Osteocyte (in vitro differentiated cells): ENCODE measurements at regions not wholly inside any gene's neighbourhood (a gene's known extent, or its start where the extent isn't known, plus 50 kb on each side); places are given as distances from the start of the nearest gene placed in this dataset.

ENCODE experiments used
- DNase-seq: peaks from one replicate; pipeline ENCODE4 v3.0.0; 2021; ENCODE audit warnings: mixed read lengths; ENCODE audit not compliant: unreplicated experiment; ENCODE audit errors: extremely low spot score
- H3K27ac Mint-ChIP-seq: one replicate; pipeline ENCODE4 v1.8.0; 2021; ENCODE audit warnings: mild to moderate bottlenecking, mixed read lengths; ENCODE audit not compliant: unreplicated experiment
- H3K27me3 Mint-ChIP-seq: one replicate; pipeline ENCODE4 v1.8.0; 2021; ENCODE audit warnings: mixed read lengths; ENCODE audit not compliant: unreplicated experiment
- H3K36me3 Mint-ChIP-seq: one replicate; pipeline ENCODE4 v1.8.0; 2021; ENCODE audit warnings: mixed read lengths; ENCODE audit not compliant: unreplicated experiment
- H3K4me1 Mint-ChIP-seq: one replicate; pipeline ENCODE4 v1.8.0; 2021; ENCODE audit warnings: mixed read lengths; ENCODE audit not compliant: unreplicated experiment
- H3K4me3 Mint-ChIP-seq: one replicate; pipeline ENCODE4 v1.8.0; 2021; ENCODE audit warnings: mild to moderate bottlenecking, moderate library complexity, mixed read lengths; ENCODE audit not compliant: unreplicated experiment
- H3K9me3 Mint-ChIP-seq: one replicate; pipeline ENCODE4 v1.8.0; 2021; ENCODE audit warnings: mixed read lengths; ENCODE audit not compliant: unreplicated experiment
- TF ChIP-seq, protein P1 (sequence below): fragments of 200-600 bp; sonication (generic); IDR thresholded peaks from 2 replicates; pipeline ENCODE4 v1.5.0; 2021; ENCODE audit warnings: antibody characterized with exemption, mild to moderate bottlenecking, moderate library complexity

DNA sequence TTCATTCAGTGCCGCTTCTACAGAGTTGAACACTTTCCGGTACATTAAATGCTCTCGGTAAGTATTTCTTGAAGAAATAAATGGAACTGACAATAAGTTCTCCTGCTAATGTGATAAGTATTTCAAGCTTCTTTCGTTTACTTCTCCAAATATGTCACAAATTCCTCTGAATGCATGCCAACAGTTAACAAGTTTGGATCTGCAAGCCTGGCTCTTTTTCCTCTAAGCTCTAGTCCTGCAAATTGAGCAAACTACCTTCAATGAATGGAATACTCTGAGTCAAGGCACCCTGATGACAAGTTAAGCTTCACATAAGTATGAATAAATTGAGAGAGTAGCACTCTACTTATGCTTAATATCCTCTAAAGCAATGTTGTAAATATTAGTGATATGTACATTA, 403.6 kb downstream of the PDGFC start:
- TF ChIP-seq, protein P1, sequence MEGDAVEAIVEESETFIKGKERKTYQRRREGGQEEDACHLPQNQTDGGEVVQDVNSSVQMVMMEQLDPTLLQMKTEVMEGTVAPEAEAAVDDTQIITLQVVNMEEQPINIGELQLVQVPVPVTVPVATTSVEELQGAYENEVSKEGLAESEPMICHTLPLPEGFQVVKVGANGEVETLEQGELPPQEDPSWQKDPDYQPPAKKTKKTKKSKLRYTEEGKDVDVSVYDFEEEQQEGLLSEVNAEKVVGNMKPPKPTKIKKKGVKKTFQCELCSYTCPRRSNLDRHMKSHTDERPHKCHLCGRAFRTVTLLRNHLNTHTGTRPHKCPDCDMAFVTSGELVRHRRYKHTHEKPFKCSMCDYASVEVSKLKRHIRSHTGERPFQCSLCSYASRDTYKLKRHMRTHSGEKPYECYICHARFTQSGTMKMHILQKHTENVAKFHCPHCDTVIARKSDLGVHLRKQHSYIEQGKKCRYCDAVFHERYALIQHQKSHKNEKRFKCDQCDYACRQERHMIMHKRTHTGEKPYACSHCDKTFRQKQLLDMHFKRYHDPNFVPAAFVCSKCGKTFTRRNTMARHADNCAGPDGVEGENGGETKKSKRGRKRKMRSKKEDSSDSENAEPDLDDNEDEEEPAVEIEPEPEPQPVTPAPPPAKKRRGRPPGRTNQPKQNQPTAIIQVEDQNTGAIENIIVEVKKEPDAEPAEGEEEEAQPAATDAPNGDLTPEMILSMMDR, result no peak
- DNase-seq, result no peak
- Mint-ChIP-seq H3K4me1 (peaks cover 2% of the 10 kb centered on the region), H3K36me3 (no peaks in the 10 kb centered on the region), H3K27me3 (no peaks in the 10 kb centered on the region), H3K9me3 (no peaks in the 10 kb centered on the region), H3K4me3 (no peak overlapping the region), H3K27ac (no peak overlapping the region)

GRCh38 chr4:156560701-156561100, 410.9 kb downstream of the PDGFC start:
- Mint-ChIP-seq H3K36me3 (peaks cover 3% of the 10 kb centered on the region), H3K27me3 (no peaks in the 10 kb centered on the region), H3K9me3 (peaks cover 16% of the 10 kb centered on the region), H3K4me1 (peaks cover 8% of the 10 kb centered on the region), H3K27ac (no peak overlapping the region), H3K4me3 (no peak overlapping the region)
- TF ChIP-seq, protein P1, result no peak
- no peak for DNase-seq

DNA sequence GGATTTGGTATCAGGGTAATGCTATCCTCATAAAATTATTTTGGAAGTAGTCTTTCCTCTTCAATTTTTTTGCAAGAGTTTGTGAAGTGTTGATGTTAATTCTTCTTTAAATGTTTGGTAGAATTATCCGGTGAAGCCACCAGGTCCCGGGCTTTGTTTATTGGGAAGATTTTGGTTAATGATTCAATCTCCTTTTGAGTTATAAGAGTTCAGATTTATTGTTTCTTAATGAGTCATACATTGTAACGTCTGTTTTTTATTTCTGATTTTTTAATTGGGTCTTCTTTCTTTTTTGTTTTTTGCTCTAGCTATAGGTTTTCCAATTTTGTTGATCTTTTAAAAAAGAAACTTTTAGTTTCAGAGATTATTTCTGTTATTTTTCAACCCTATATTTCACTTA, 412.3 kb downstream of the PDGFC start:
- TF ChIP-seq, protein P1, result no peak
- Mint-ChIP-seq H3K27me3 (no peaks in the 10 kb centered on the region), H3K9me3 (peaks cover 19% of the 10 kb centered on the region), H3K4me1 (peaks cover 8% of the 10 kb centered on the region), H3K36me3 (peaks cover 3% of the 10 kb centered on the region), H3K27ac (no peak overlapping the region), H3K4me3 (no peak overlapping the region)
- DNase-seq, result no peak

GRCh38 chr4:156558373-156559025, 413.1 kb downstream of the PDGFC start:
- H3K27ac Mint-ChIP-seq, result no peak overlapping the region
- H3K27me3 Mint-ChIP-seq, result no peaks in the 10 kb centered on the region
- TF ChIP-seq, protein P1, result no peak
- no peak for DNase-seq
- no peak overlapping the region for H3K4me3 Mint-ChIP-seq
- H3K36me3 Mint-ChIP-seq, result peaks cover 3% of the 10 kb centered on the region
- peaks cover 8% of the 10 kb centered on the region for H3K4me1 Mint-ChIP-seq
- H3K9me3 Mint-ChIP-seq, result peaks cover 19% of the 10 kb centered on the region

- TF ChIP-seq, protein P1, result no peak
- Mint-ChIP-seq H3K9me3 (peaks cover 19% of the 10 kb centered on the region), H3K36me3 (peaks cover 3% of the 10 kb centered on the region), H3K27me3 (no peaks in the 10 kb centered on the region), H3K27ac (no peak overlapping the region), H3K4me3 (no peak overlapping the region), H3K4me1 (peaks cover 8% of the 10 kb centered on the region)
- DNase-seq, result no peak
Observed at GRCh38 chr4:156557920-156558319, 413.7 kb downstream of the PDGFC start.
